Activated naive CD4-positive, alpha-beta T cell treated with anti-CD3 and anti-CD28 coated beads for 36 hours (primary cell): ENCODE measurements at regions not wholly inside any gene's neighbourhood (a gene's known extent, or its start where the extent isn't known, plus 50 kb on each side); places are given as distances from the start of the nearest gene placed in this dataset.
A peak's percentile ranks its signal among the peaks of the same experiment; 100 is the strongest.

ENCODE experiments used
- CTCF ChIA-PET: fragments of 350-600 bp; sonication (Branson Sonifier 250); formaldehyde crosslinking; loops from one replicate; lab custom pipeline; 2021; ENCODE audit warnings: antibody characterized with exemption; lab: Charles Lee
- DNase-seq: peaks from one replicate; pipeline ENCODE4 v3.0.0-alpha.2; 2020
- H3K27ac Mint-ChIP-seq: one replicate; pipeline ENCODE4 v1.8.0; 2021; ENCODE audit warnings: mild to moderate bottlenecking, mixed read lengths
- H3K27me3 Mint-ChIP-seq: one replicate; pipeline ENCODE4 v1.8.0; 2021; ENCODE audit warnings: low read depth, mixed read lengths
- H3K36me3 Mint-ChIP-seq: one replicate; pipeline ENCODE4 v1.8.0; 2021; ENCODE audit warnings: low read depth, mixed read lengths
- H3K4me1 Mint-ChIP-seq: one replicate; pipeline ENCODE4 v1.8.0; 2021; ENCODE audit warnings: low read depth, mixed read lengths
- H3K4me3 Mint-ChIP-seq: one replicate; pipeline ENCODE4 v1.8.0; 2021; ENCODE audit warnings: mild to moderate bottlenecking, moderate library complexity, mixed read lengths
- H3K9me3 Mint-ChIP-seq: one replicate; pipeline ENCODE4 v1.8.0; 2021; ENCODE audit warnings: mixed read lengths
- intact Hi-C: fragments of 100-400 bp; cut with micrococcal nuclease; formaldehyde crosslinking; loops from one replicate; pipeline ENCODE4 v1.15.1; 2023

GRCh38 chr2:48131539-48132270 lies 182.8 kb upstream of the FOXN2 start:
- intact Hi-C loops, result no loop called here
- Mint-ChIP-seq H3K4me1 (no peaks in the 10 kb centered on the region), H3K4me3 (no peak overlapping the region), H3K9me3 (no peaks in the 10 kb centered on the region), H3K27me3 (no peaks in the 10 kb centered on the region), H3K27ac (no peak overlapping the region), H3K36me3 (no peaks in the 10 kb centered on the region)
- CTCF ChIA-PET, result no interaction called here
- DNase-seq, result no peak

DNA sequence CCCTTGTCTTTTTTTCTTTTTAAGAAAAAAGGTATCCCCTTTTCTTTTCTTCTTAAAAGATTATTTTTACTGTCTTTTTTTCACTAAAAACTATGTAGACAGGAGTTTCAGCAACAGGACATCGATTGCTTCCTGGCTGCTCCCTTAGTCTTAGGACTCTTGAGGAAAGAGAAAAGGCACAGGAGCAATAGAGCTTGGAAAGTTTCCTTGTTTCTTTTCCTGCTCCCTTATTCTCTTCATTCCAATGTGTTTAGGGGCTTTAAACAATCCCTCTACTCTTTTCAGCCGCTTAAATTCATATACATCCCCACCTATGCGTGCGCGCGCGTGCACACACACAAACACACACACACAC lies 182.2 kb upstream of the FOXN2 start:
- Mint-ChIP-seq H3K27ac (no peak overlapping the region), H3K9me3 (no peaks in the 10 kb centered on the region), H3K4me1 (no peaks in the 10 kb centered on the region), H3K4me3 (no peak overlapping the region), H3K36me3 (no peaks in the 10 kb centered on the region), H3K27me3 (no peaks in the 10 kb centered on the region)
- CTCF ChIA-PET, result no interaction called here
- no peak for DNase-seq
- intact Hi-C loops, result no loop called here

GRCh38 chr2:48134704-48135103 lies 179.8 kb upstream of the FOXN2 start:
- intact Hi-C loops, result no loop called here
- no peaks in the 10 kb centered on the region for H3K27me3 Mint-ChIP-seq
- no peaks in the 10 kb centered on the region for H3K9me3 Mint-ChIP-seq
- no peaks in the 10 kb centered on the region for H3K36me3 Mint-ChIP-seq
- CTCF ChIA-PET, result interaction anchor here (1.2 to 1.3 kb wide), 2 partner anchors 25 to 285 kb away, joined by 3 to 4 read pairs; no protein-coding TSS in a partner anchor
- H3K4me1 Mint-ChIP-seq, result no peaks in the 10 kb centered on the region
- H3K4me3 Mint-ChIP-seq, result no peak overlapping the region
- no peak overlapping the region for H3K27ac Mint-ChIP-seq
- DNase-seq, result no peak

DNA sequence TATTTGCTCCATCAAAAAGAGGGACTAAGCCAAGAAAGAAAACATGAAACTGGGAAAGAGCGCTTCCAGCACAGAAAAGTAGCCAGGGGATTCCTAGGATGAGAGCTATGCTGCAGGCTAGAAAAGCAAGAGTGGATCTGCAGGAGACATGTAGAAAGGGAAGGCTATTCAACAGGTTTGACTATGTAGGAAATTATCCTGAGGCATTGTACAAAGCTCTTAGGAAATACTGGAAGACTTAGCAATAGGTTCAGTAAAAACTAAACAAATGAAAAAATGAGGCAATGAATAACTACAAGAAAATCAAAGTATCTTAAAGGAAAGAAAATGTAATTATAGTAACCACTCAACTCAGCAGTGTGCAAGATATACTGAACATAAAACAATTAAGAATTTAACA lies 178.7 kb upstream of the FOXN2 start:
- Mint-ChIP-seq H3K4me3 (no peak overlapping the region), H3K9me3 (no peaks in the 10 kb centered on the region), H3K27ac (no peak overlapping the region), H3K27me3 (no peaks in the 10 kb centered on the region), H3K36me3 (no peaks in the 10 kb centered on the region), H3K4me1 (no peaks in the 10 kb centered on the region)
- no peak for DNase-seq
- intact Hi-C loops, result no loop called here
- CTCF ChIA-PET, result interaction anchor here (0.6 to 1.4 kb wide), 4 partner anchors 26 to 284 kb away, joined by 3 to 4 read pairs (median 4); no protein-coding TSS in a partner anchor

DNA sequence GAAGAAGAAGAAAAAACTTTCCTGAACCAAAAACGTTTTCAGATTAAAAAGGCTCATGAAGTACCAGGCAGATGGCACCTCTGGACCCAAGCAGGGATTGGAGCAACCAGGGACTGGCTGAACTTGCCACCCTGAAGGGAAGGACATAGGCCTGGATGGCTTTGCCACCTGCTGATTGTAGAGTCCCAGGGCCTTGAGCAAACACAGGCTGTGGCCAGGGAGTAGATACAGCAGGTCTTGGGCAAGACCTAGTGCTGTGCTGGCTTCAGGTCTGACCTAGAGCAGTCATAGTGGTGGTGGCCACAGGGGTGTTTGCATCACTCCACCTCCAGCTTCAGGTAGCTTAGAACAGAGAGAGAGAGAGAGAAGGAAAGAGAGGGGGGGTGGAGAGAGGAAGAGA lies 176.7 kb upstream of the FOXN2 start:
- no peak overlapping the region for H3K27ac Mint-ChIP-seq
- H3K4me1 Mint-ChIP-seq, result no peaks in the 10 kb centered on the region
- H3K27me3 Mint-ChIP-seq, result no peaks in the 10 kb centered on the region
- intact Hi-C loops, result no loop called here
- no peak overlapping the region for H3K4me3 Mint-ChIP-seq
- DNase-seq, result no peak
- H3K36me3 Mint-ChIP-seq, result no peaks in the 10 kb centered on the region
- H3K9me3 Mint-ChIP-seq, result no peaks in the 10 kb centered on the region
- CTCF ChIA-PET, result no interaction called here

- H3K27ac Mint-ChIP-seq, result no peak overlapping the region
- H3K36me3 Mint-ChIP-seq, result no peaks in the 10 kb centered on the region
- DNase-seq, result no peak
- CTCF ChIA-PET, result no interaction called here
- H3K9me3 Mint-ChIP-seq, result no peaks in the 10 kb centered on the region
- intact Hi-C loops, result no loop called here
- H3K4me1 Mint-ChIP-seq, result no peaks in the 10 kb centered on the region
- H3K4me3 Mint-ChIP-seq, result no peak overlapping the region
- no peaks in the 10 kb centered on the region for H3K27me3 Mint-ChIP-seq
These were observed 175.6 kb upstream of the FOXN2 start for GRCh38 chr2:48138898-48139297.

GRCh38 chr2:48140586-48140985 lies 173.9 kb upstream of the FOXN2 start:
- Mint-ChIP-seq H3K36me3 (no peaks in the 10 kb centered on the region), H3K4me3 (no peak overlapping the region), H3K27me3 (no peaks in the 10 kb centered on the region), H3K9me3 (no peaks in the 10 kb centered on the region), H3K27ac (no peak overlapping the region), H3K4me1 (peaks cover 10% of the 10 kb centered on the region)
- no peak for DNase-seq
- CTCF ChIA-PET, result no interaction called here
- intact Hi-C loops, result no loop called here

GRCh38 chr2:48144777-48145176 lies 169.7 kb upstream of the FOXN2 start:
- Mint-ChIP-seq H3K4me3 (no peak overlapping the region), H3K9me3 (no peaks in the 10 kb centered on the region), H3K36me3 (no peaks in the 10 kb centered on the region), H3K27me3 (no peaks in the 10 kb centered on the region), H3K27ac (peak overlapping the region; percentile 24), H3K4me1 (peaks cover 20% of the 10 kb centered on the region)
- intact Hi-C loops, result no loop called here
- no peak for DNase-seq
- CTCF ChIA-PET, result interaction anchor here (0.6 kb wide), 1 partner anchor 16 kb away, joined by 4 read pairs; no protein-coding TSS in a partner anchor

DNA sequence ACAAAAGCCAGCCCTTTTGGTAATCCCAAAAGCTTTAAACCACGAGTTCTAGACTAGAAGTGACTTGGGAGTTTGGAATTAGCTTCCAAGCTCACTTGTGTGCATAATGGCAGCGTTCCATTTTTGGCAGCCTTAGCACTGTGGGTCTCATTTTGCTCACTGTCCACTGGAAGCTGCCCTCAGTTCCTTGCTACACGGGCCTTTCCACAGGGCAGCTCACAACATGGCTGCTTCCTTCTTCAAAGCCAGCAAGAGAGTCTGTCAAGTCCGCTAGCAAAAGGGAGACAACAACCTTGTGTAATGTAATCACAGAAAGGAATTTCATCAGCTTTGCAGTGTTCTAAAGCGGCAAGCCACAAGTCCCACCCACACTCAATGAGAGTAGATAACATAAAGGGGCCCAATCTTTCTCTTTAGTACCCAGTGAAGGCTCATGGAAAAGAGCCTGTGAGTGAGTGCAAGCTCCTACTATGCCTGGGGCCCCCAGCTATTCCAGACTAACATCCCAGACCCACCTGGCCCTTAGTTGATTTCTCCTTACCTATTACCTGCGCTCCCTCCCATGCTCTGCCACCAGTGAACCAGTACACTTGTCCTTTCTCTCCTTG lies 168.5 kb upstream of the FOXN2 start:
- CTCF ChIA-PET, result interaction anchor here (0.7 kb wide), 1 partner anchor 114 kb away, joined by 3 read pairs; no protein-coding TSS in a partner anchor
- H3K27me3 Mint-ChIP-seq, result no peaks in the 10 kb centered on the region
- no peaks in the 10 kb centered on the region for H3K9me3 Mint-ChIP-seq
- H3K4me3 Mint-ChIP-seq, result no peak overlapping the region
- H3K36me3 Mint-ChIP-seq, result no peaks in the 10 kb centered on the region
- peak; percentile 16 for DNase-seq
- H3K4me1 Mint-ChIP-seq, result peaks cover 20% of the 10 kb centered on the region
- intact Hi-C loops, result no loop called here
- peak overlapping the region; percentile 67 for H3K27ac Mint-ChIP-seq

DNA sequence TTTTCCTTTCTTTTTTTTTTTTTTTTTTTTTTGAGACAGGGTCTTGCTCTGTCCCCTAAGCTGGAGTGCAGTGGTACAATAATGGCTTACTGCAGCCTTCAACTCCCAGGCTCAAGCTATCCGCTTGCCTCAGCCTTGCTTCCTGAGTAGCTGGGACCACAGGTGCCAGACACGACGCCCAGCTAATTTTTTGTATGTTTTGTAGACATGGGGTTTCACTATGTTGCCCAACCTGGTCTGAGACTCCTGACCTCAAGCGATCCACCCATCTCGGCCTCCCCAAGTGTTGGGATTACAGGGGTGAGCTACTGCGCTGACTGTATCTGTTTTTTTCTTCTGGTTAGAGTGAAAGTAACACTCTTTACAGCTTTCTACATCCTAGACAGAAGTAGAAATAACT lies 167.9 kb upstream of the FOXN2 start:
- intact Hi-C loops, result no loop called here
- no peak for DNase-seq
- no peak overlapping the region for H3K4me3 Mint-ChIP-seq

GRCh38 chr2:48147719-48148118 lies 166.8 kb upstream of the FOXN2 start:
- Mint-ChIP-seq H3K27ac (no peak overlapping the region), H3K9me3 (no peaks in the 10 kb centered on the region), H3K4me3 (no peak overlapping the region), H3K36me3 (no peaks in the 10 kb centered on the region), H3K27me3 (no peaks in the 10 kb centered on the region), H3K4me1 (peaks cover 20% of the 10 kb centered on the region)
- intact Hi-C loops, result no loop called here
- CTCF ChIA-PET, result no interaction called here
- no peak for DNase-seq

More for the DNA sequence above, 167.9 kb upstream of the FOXN2 start:
- CTCF ChIA-PET, result interaction anchor here (0.7 kb wide), 1 partner anchor 114 kb away, joined by 3 read pairs; no protein-coding TSS in a partner anchor
- no peaks in the 10 kb centered on the region for H3K27me3 Mint-ChIP-seq
- H3K36me3 Mint-ChIP-seq, result no peaks in the 10 kb centered on the region
- H3K27ac Mint-ChIP-seq, result peak overlapping the region; percentile 11
- no peaks in the 10 kb centered on the region for H3K9me3 Mint-ChIP-seq
- H3K4me1 Mint-ChIP-seq, result peaks cover 20% of the 10 kb centered on the region

GRCh38 chr2:48148841-48149430 lies 165.5 kb upstream of the FOXN2 start:
- CTCF ChIA-PET, result no interaction called here
- Mint-ChIP-seq H3K4me3 (no peak overlapping the region), H3K36me3 (no peaks in the 10 kb centered on the region), H3K9me3 (no peaks in the 10 kb centered on the region), H3K27me3 (no peaks in the 10 kb centered on the region), H3K27ac (no peak overlapping the region), H3K4me1 (peaks cover 20% of the 10 kb centered on the region)
- no peak for DNase-seq
- intact Hi-C loops, result no loop called here

- no peak overlapping the region for H3K4me3 Mint-ChIP-seq
- DNase-seq, result no peak
- no peaks in the 10 kb centered on the region for H3K4me1 Mint-ChIP-seq
- intact Hi-C loops, result no loop called here
- peaks cover 17% of the 10 kb centered on the region for H3K9me3 Mint-ChIP-seq
- no peak overlapping the region for H3K27ac Mint-ChIP-seq
- CTCF ChIA-PET, result no interaction called here
- no peaks in the 10 kb centered on the region for H3K27me3 Mint-ChIP-seq
- H3K36me3 Mint-ChIP-seq, result peaks cover 6% of the 10 kb centered on the region
These were observed 157.3 kb upstream of the FOXN2 start for GRCh38 chr2:48157150-48157549.
